Tibial nerve (tissue), 4 donors: ENCODE measurements at regions not wholly inside any gene's neighbourhood (a gene's known extent, or its start where the extent isn't known, plus 50 kb on each side); places are given as distances from the start of the nearest gene placed in this dataset.

Experiments used
- EP300 ChIP-seq, 2 donors: sonication (generic); formaldehyde crosslinking; IDR thresholded peaks; one replicate each; pipeline ENCODE4 v1.6.1; 2017; ENCODE audit warnings: antibody characterized with exemption in 2 of 2, mild to moderate bottlenecking in 1 of 2
- POLR2A ChIP-seq, 2 donors: fragments of 450-650 bp; IDR thresholded peaks; one replicate each; pipeline ENCODE4 v1.6.1; 2017; ENCODE audit warnings: antibody characterized with exemption in 2 of 2, mild to moderate bottlenecking in 2 of 2, moderate library complexity in 2 of 2
- TF ChIP-seq, protein P1 (sequence below), 5 experiments: fragments of 200-600 bp in 3 of 5; fragments of 450-650 bp in 2 of 5; sonication (generic) in 3 of 5; IDR thresholded peaks; one replicate each; pipeline ENCODE4 v1.5.1; 2016 to 2019; ENCODE audit warnings: antibody characterized with exemption in 5 of 5, mild to moderate bottlenecking in 3 of 5, moderate library complexity in 2 of 5

DNA sequence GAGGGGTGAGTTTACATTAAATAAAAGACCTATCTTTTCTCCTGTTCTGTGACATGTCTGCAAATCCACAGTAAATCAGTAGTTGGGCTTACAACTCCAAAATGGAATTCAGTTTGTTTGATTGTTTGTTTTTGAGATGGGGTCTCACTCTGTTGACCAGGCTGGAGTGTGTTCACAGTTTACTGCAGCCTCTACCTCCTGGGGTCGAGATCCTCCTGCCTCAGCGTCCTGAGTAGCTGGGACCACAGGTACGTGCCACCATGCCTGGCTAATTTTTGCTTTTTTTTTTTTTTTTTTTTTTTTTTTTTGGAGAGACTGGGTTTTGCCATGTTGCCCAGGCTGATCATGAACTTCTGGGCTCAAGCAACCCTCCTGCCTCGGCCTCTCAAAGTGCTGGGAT is 63.5 kb upstream of the ADPGK start:
- TF ChIP-seq, protein P1, sequence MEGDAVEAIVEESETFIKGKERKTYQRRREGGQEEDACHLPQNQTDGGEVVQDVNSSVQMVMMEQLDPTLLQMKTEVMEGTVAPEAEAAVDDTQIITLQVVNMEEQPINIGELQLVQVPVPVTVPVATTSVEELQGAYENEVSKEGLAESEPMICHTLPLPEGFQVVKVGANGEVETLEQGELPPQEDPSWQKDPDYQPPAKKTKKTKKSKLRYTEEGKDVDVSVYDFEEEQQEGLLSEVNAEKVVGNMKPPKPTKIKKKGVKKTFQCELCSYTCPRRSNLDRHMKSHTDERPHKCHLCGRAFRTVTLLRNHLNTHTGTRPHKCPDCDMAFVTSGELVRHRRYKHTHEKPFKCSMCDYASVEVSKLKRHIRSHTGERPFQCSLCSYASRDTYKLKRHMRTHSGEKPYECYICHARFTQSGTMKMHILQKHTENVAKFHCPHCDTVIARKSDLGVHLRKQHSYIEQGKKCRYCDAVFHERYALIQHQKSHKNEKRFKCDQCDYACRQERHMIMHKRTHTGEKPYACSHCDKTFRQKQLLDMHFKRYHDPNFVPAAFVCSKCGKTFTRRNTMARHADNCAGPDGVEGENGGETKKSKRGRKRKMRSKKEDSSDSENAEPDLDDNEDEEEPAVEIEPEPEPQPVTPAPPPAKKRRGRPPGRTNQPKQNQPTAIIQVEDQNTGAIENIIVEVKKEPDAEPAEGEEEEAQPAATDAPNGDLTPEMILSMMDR (IDR thresholded peaks at IDR 0.05), result no peak
- no peak for TF ChIP-seq POLR2A (IDR thresholded peaks at IDR 0.05)
- TF ChIP-seq EP300 (IDR thresholded peaks at IDR 0.05), result no peak
